ENCODE measurements at regions not wholly inside any gene's neighbourhood (a gene's known extent, or its start where the extent isn't known, plus 50 kb on each side); places are given as distances from the start of the nearest gene placed in this dataset.
"Not testable (repeated sequence)": the region's sequence is repeated elsewhere in the genome, so short reads cannot be mapped to it uniquely, and the experiment has no call there.

DNA sequence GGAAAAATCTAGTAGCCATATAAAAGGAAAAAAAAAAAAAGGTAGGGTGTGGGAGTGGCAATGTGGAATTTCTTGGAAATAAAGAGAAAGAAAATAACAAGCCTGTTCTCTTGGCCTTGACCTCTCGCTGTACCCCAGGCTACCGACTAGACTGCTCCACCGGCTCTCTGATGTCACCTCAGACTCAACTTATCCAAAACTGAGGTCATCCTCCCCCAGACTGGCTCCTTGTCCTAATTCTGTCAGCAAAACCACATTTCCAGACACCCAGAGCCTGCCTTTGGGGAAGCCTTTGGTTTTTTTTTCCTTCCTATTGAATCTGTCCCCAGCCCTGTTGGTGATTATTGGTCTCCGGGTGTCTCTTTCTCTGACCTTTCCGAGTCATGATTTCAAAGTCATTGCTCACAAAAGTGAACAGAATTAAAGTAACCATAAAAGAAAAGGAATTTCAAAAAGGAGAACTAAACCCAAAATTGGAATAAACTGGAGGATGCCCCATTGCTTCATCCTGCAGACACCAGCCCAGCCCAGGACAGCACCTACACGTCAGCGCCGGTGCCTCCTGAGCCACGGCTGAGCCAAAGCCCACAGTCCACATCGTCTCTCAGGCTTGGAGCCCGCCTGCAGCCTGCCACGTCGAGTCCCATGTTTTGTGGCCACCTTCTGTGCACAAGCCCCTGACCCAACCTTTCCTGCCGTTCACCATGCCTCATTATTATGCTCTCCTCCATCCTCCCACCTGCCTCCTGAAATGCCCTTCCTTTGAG is 170.7 kb downstream of the MYLK4 start:
- no peak overlapping the region for H3K27ac Mint-ChIP-seq
- H3K4me3 Mint-ChIP-seq, result no peak overlapping the region
- DNase-seq, result no peak
- no peaks in the 10 kb centered on the region for H3K9me3 Mint-ChIP-seq (ENCODE audit: low read depth)
- H3K27me3 Mint-ChIP-seq, result peaks cover 63% of the 10 kb centered on the region
- CTCF ChIA-PET, result no interaction called here
- H3K36me3 Mint-ChIP-seq, result no peaks in the 10 kb centered on the region
- H3K4me1 Mint-ChIP-seq, result no peaks in the 10 kb centered on the region
- no peak for ATAC-seq

DNA sequence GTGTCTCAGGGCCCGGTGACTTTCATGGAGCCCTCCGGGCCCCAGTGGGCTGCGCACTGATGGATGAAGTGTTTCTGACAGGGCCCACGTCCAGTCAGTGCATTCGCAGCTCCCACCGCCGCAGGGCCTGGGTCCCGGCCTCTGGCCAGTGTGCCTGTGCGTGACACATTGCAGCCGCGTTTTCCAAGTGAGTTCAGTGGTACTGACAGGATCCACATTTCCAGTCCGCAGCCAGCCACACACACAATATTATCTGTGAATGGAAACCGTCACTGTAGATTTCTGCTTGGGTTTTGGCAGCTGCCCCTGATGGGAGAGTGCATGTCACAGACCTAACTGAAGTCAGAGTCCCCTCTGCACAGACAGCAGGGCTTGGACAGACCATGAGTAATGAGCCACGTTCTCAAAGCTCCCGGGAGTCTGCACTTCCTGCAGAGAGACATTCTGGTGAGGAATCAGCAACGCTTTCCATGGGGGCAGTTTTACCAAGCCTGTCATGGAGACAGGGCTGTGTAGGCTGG is 171.4 kb downstream of the MYLK4 start:
- no peak for ATAC-seq
- H3K27me3 Mint-ChIP-seq, result peaks cover 62% of the 10 kb centered on the region

DNA sequence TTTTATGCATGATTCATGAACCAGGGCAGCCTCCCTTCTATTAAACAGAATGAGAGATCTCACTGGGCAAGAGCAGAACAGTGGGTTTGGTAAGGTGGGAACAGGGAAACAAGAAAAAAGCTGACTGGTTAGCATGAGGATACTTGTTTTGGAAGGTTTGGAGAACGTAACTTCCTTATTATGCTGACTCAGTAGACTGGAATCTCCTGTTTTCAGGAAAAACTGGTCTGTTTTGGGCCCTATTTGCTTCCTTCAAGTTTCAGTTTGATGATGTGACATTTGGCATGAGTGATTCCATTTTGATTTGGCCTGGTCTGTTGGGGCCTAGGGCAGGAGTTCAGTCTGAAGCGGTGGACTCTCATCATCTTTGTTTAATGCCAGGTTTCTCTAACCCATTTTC is 172.0 kb downstream of the MYLK4 start:
- Mint-ChIP-seq H3K4me3 (no peak overlapping the region), H3K27ac (no peak overlapping the region), H3K4me1 (no peaks in the 10 kb centered on the region), H3K36me3 (no peaks in the 10 kb centered on the region), H3K27me3 (peaks cover 60% of the 10 kb centered on the region), H3K9me3 (ENCODE audit: low read depth) (no peaks in the 10 kb centered on the region)
- no peak for DNase-seq
- CTCF ChIA-PET, result no interaction called here
- no peak for ATAC-seq

More for the DNA sequence above, 171.4 kb downstream of the MYLK4 start:
- Mint-ChIP-seq H3K36me3 (no peaks in the 10 kb centered on the region), H3K27ac (no peak overlapping the region), H3K4me1 (no peaks in the 10 kb centered on the region), H3K9me3 (ENCODE audit: low read depth) (no peaks in the 10 kb centered on the region), H3K4me3 (no peak overlapping the region)
- CTCF ChIA-PET, result no interaction called here
- no peak for DNase-seq

DNA sequence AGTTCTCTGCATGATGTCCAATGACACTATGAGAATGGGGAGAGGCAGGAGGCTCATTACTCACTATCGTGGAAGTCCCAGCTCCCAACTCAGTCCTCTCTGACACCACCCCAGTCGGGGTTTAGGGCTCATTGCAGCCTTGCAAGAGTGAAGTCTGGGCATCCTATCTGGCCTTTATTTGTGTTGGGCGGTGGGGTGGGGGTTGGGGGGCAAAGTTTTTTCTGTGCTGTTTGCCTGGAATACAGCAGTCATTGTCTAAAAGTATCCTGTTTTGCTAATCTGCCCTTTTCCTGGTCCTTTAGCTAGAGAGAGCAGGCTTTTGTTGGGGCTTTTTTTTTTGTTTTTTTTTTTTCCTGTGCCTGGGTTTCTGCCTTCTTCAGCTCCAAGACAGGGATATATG is 174.2 kb downstream of the MYLK4 start:
- Mint-ChIP-seq H3K27ac (no peak overlapping the region), H3K9me3 (ENCODE audit: low read depth) (no peaks in the 10 kb centered on the region), H3K4me1 (no peaks in the 10 kb centered on the region), H3K4me3 (no peak overlapping the region), H3K36me3 (no peaks in the 10 kb centered on the region), H3K27me3 (peaks cover 56% of the 10 kb centered on the region)
- DNase-seq (no peak), ATAC-seq (no peak)
- CTCF ChIA-PET, result interaction anchor here (0.8 kb wide), 1 partner anchor 58 kb away, joined by 3 read pairs; no protein-coding TSS in a partner anchor

DNA sequence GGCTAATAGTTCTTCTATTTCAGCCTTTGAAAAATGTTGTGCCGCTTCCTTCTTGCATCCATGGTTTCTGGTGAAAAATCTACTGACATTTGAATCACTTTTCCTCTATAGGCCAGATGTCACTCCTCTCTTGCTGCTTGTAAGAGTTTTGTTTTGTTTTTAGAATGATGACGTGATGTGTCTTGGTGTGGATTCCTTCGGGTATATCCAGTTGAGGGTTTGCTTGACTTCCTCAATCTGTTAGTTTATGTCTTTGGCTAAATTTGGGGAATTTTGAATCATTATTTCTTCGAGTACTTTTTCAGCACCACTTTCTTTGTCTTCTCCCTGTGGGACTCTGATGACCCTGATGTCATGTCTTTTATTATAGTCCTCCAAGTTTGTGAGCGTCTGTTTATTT is 175.5 kb downstream of the MYLK4 start:
- no peak for DNase-seq
- Mint-ChIP-seq H3K4me3 (no peak overlapping the region), H3K4me1 (no peaks in the 10 kb centered on the region), H3K27me3 (peaks cover 58% of the 10 kb centered on the region), H3K9me3 (ENCODE audit: low read depth) (no peaks in the 10 kb centered on the region), H3K36me3 (no peaks in the 10 kb centered on the region), H3K27ac (no peak overlapping the region)
- CTCF ChIA-PET, result no interaction called here
- no peak for ATAC-seq

DNA sequence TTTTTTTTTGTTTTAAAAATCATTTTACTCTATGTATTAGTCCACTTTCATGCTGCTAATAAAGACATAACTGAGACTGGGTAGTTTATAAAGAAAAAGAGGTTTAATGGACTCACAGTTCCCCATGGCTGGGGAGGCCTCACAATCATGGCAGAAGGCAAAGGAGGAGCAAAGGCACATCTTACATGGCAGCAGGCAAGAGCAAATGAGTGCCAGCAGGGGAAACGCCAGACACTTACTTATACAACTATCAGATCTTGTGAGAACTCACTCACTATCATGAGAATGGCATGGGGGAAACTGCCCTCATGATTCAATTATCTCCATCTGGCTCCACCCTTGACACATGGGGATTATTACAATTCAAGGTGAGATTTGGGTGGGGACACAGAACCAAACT is 181.3 kb downstream of the MYLK4 start:
- peaks cover 66% of the 10 kb centered on the region for H3K27me3 Mint-ChIP-seq
- H3K36me3 Mint-ChIP-seq; ATAC-seq; H3K4me3 Mint-ChIP-seq; H3K4me1 Mint-ChIP-seq; H3K27ac Mint-ChIP-seq; H3K9me3 Mint-ChIP-seq (ENCODE audit: low read depth); DNase-seq: not testable (repeated sequence)
- CTCF ChIA-PET, result interaction anchor here (0.6 kb wide), 1 partner anchor 68 kb away, joined by 4 read pairs; no protein-coding TSS in a partner anchor

DNA sequence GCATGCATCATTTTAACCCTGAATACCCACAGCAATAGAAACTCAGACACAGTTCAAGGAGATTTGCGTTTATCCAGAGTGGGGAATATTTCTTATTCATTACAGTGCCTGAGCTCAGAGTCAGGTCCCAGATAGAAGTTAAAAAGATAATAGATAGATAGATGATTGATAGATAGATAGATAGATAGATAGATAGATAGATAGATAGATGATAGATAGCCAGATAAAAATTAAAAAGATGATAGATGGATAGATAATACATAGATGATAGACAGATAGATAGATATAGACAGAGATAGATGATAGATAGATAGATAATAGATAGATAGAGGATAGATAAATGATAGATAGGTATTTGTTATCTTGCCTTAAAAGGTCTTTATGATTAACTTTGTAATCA is 184.7 kb downstream of the MYLK4 start:
- ATAC-seq (no peak), DNase-seq (no peak)
- H3K4me1 Mint-ChIP-seq, result peaks cover 16% of the 10 kb centered on the region
- CTCF ChIA-PET, result no interaction called here
- H3K36me3 Mint-ChIP-seq, result no peaks in the 10 kb centered on the region
- peaks cover 68% of the 10 kb centered on the region for H3K27me3 Mint-ChIP-seq
- H3K4me3 Mint-ChIP-seq, result no peak overlapping the region
- H3K27ac Mint-ChIP-seq, result no peak overlapping the region
- peaks cover 5% of the 10 kb centered on the region for H3K9me3 Mint-ChIP-seq (ENCODE audit: low read depth)

DNA sequence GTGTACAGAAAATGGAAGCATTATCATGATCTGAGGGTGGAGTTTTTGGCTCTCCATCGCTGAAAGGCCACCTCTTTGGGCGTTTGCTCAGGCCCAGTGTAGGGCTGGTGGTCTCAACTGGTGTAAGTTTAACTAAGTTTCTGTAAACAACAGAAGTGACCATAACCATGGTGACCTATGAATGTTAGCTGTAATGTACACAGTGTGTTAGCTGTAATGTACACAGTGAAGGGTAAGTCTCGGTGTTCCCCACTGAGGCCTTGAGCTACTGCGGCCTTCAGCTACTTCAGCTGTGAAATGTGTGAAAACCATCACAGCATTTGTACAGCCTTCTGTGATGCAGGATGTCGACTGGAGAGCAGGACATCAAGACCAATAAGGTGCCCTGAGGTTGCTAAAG is 185.2 kb downstream of the MYLK4 start:
- Mint-ChIP-seq H3K27me3 (peaks cover 69% of the 10 kb centered on the region), H3K9me3 (ENCODE audit: low read depth) (peaks cover 5% of the 10 kb centered on the region), H3K36me3 (no peaks in the 10 kb centered on the region), H3K4me3 (no peak overlapping the region), H3K4me1 (peaks cover 16% of the 10 kb centered on the region), H3K27ac (no peak overlapping the region)
- DNase-seq (no peak), ATAC-seq (no peak)
- CTCF ChIA-PET, result no interaction called here

DNA sequence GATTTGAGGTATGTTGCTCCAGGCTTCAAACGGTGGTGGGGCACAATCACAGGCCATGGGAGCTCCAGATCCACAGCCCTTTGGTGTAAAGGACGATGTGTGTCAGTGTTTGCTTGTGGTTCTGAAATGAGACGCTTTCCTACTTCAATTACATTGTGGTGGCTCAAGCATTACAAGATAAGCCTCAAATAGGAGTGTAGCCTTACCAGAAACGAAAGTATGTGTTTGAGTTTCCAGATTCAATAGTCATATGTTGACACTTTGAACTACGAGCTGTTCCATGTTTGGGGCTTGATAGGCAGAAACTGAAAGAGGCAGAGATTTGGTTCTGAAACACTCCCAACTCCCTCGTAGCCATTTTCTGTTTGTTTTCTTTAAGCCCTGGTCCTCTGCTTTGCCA is 187.1 kb downstream of the MYLK4 start:
- peak overlapping the region; percentile 12 for H3K4me3 Mint-ChIP-seq
- CTCF ChIA-PET, result interaction anchor here (1.2 kb wide), 1 partner anchor 72 kb away, joined by 3 read pairs; no protein-coding TSS in a partner anchor
- peak; percentile 45 for DNase-seq
- H3K27me3 Mint-ChIP-seq, result peaks cover 74% of the 10 kb centered on the region
- no peak overlapping the region for H3K27ac Mint-ChIP-seq
- peak; percentile 95 for ATAC-seq
- H3K9me3 Mint-ChIP-seq (ENCODE audit: low read depth), result no peaks in the 10 kb centered on the region
- H3K4me1 Mint-ChIP-seq, result peaks cover 16% of the 10 kb centered on the region
- no peaks in the 10 kb centered on the region for H3K36me3 Mint-ChIP-seq

DNA sequence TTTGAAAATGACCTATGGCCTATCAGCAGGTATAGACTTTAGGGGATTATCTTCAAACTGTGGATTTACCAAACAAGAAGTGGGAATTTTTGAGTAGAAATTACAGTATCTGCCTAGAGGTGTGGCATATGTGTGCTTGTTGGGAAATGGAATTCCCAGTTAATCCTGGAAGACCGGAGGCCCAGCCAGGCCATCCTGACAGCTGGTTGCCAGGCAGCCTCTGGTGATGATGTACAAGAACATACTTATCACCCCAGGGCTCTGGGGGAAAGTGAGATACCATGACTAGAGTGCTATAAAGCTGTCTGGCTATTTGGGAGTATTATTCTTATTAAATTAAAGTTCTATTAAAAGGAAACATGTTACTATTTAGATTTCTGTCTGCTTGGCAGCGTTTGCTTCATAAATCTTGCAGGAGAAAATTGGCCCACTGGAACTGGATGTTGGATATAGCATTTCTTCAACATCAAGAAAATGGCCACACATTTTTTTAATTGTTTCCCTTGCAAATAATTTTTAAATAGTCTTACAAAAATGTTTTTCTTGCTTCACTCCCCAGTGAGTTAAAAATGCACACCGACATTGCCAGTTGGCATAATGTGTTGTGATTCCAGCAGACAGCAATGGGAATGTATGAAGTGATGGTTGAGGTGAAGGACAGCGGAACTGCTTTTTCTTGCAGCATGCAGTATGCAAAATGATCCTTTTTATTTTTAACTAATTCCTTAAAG is 187.8 kb downstream of the MYLK4 start:
- ATAC-seq (no peak), DNase-seq (no peak)
- Mint-ChIP-seq H3K27ac (no peak overlapping the region), H3K9me3 (ENCODE audit: low read depth) (no peaks in the 10 kb centered on the region), H3K4me1 (peaks cover 16% of the 10 kb centered on the region), H3K27me3 (peaks cover 75% of the 10 kb centered on the region), H3K36me3 (no peaks in the 10 kb centered on the region), H3K4me3 (no peak overlapping the region)
- CTCF ChIA-PET, result interaction anchor here (1.2 kb wide), 1 partner anchor 72 kb away, joined by 3 read pairs; no protein-coding TSS in a partner anchor

DNA sequence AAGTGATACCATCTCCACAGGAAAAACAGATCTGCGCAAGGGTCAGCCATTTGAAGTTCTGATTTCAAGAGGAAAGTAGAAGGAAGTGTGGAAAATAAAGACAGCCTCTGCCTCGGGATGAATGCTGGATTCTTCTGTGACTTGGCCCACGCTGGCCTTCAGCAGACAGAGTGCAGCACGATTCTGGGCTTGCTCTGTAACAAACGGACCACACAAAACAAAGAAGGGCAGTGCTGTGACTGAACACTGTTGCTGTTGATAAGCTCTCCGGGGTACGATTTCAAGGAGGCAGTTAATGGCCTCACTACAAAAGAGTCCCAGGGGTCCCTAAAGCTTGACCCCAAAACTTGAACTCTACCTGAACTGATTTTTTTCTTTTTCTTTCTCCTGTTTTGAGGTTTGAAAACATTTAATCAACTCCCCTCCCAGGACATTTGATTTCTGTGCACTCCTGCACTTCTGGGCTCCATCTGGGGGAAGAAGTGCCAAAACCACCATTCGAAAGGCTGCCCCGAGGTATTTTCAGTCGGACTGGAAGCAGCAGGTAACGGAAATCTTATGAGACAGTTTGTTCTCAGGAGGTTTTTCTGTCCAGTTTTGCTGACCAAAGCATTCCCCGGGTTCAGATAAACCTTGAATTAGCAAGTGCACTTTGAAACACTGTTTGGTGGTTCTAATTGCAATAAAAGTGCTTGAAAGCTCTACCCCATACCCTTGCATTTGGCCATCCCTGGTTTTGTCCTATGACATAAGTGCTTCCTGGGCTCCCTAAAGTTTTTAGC is 189.6 kb downstream of the MYLK4 start:
- H3K27me3 Mint-ChIP-seq, result peaks cover 78% of the 10 kb centered on the region
- DNase-seq, result no peak
- H3K4me1 Mint-ChIP-seq, result peaks cover 16% of the 10 kb centered on the region
- H3K27ac Mint-ChIP-seq, result no peak overlapping the region
- CTCF ChIA-PET, result no interaction called here
- H3K4me3 Mint-ChIP-seq, result no peak overlapping the region
- ATAC-seq, result no peak
- H3K9me3 Mint-ChIP-seq (ENCODE audit: low read depth), result no peaks in the 10 kb centered on the region
- no peaks in the 10 kb centered on the region for H3K36me3 Mint-ChIP-seq

DNA sequence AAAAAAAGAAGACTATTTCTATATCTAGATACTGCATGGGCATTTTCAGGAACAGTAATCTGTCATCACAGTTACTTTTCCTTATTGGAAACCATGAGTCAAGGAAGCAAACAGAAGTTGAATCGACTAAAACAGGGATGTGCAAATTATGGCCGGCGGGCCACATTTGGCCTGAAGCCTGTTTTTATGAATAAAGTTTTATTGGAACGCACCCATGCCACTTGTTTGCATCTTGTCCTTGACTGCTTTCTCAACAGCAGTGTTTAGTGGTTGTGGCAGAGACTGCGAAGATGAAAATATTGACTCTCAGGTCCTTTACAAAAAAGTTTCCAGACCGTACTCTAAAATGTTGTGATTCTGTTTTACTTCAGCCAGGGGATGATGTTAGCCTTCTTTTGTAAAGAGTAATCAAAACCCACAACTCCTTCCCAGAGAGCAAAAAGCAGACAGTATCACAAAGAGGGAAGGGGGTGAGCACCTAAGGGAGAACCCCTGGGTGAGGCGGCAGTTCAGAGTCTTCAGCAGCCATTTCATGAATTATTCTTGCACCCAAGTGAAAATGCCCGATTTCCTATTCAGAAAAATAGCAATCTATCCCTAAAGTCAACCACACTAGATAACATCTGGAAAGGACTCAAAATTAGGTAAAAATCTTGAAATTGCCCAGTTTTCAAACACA is 190.4 kb downstream of the MYLK4 start:
- peaks cover 81% of the 10 kb centered on the region for H3K27me3 Mint-ChIP-seq
- no peak for ATAC-seq

More for the DNA sequence above, 190.4 kb downstream of the MYLK4 start:
- CTCF ChIA-PET, result no interaction called here
- Mint-ChIP-seq H3K4me1 (peaks cover 16% of the 10 kb centered on the region), H3K4me3 (no peak overlapping the region), H3K27ac (no peak overlapping the region), H3K36me3 (no peaks in the 10 kb centered on the region), H3K9me3 (ENCODE audit: low read depth) (no peaks in the 10 kb centered on the region)
- DNase-seq, result no peak

Data from activated CD8-positive, alpha-beta memory T cell treated with anti-CD3 and anti-CD28 coated beads, Interleukin-2, amount 10 ng/mL, durations not matched to agents 7 days and 5 days (primary cell).